Vagina (tissue), 2 donors: ENCODE measurements at regions not wholly inside any gene's neighbourhood (a gene's known extent, or its start where the extent isn't known, plus 50 kb on each side); places are given as distances from the start of the nearest gene placed in this dataset.

ENCODE experiments used
- DNase-seq, 2 donors: peaks; one replicate each; pipeline ENCODE4 v3.0.0-alpha.2; 2017; ENCODE audit errors: extremely low spot score in 2 of 2
- H3K27ac ChIP-seq: fragments of 200-600 bp; sonication (generic); one replicate; pipeline ENCODE4 v1.5.1; 2019
- H3K27me3 ChIP-seq: fragments of 200-600 bp; sonication (generic); one replicate; pipeline ENCODE4 v1.5.1; 2019
- H3K36me3 ChIP-seq, 2 donors: fragments of 200-600 bp; sonication (generic); one replicate each; pipeline ENCODE4 v1.5.1; 2017 to 2019
- H3K4me1 ChIP-seq: fragments of 200-600 bp; sonication (generic); one replicate; pipeline ENCODE4 v1.5.1; 2019
- H3K4me3 ChIP-seq, 2 donors: fragments of 200-600 bp; sonication (generic); 1 replicate in 1 of 2; 2 replicates in 1 of 2; pipeline ENCODE4 v1.5.1; 2016 to 2019
- H3K9me3 ChIP-seq: fragments of 200-600 bp; sonication (generic); one replicate; pipeline ENCODE4 v1.5.1; 2019
- CTCF ChIP-seq, 3 experiments: fragments of 450-650 bp in 2 of 3; fragments of 200-600 bp in 1 of 3; sonication (generic) in 1 of 3; IDR thresholded peaks; one replicate each; pipeline ENCODE4 v1.5.1; 2017 to 2019; ENCODE audit warnings: antibody characterized with exemption in 3 of 3, mild to moderate bottlenecking in 2 of 3, moderate library complexity in 2 of 3
- POLR2A ChIP-seq, 2 donors: fragments of 450-650 bp; IDR thresholded peaks; one replicate each; pipeline ENCODE4 v1.6.1; 2017; ENCODE audit warnings: antibody characterized with exemption in 2 of 2, mild to moderate bottlenecking in 2 of 2, moderate library complexity in 2 of 2
- POLR2AphosphoS5 ChIP-seq, 2 donors: sonication (generic); formaldehyde crosslinking; IDR thresholded peaks; one replicate each; pipeline ENCODE4 v1.9.0; 2017; ENCODE audit warnings: antibody characterized with exemption in 2 of 2, mild to moderate bottlenecking in 2 of 2, low read depth in 1 of 2; ENCODE audit not compliant: insufficient read depth in 1 of 2
- intact Hi-C: fragments of 100-400 bp; cut with DNase I; formaldehyde crosslinking; loops from one replicate; pipeline ENCODE4 v1.15.1; 2023

- Histone ChIP-seq H3K9me3 (no peaks in the 10 kb centered on the region), H3K4me1 (peaks cover 8% of the 10 kb centered on the region), H3K27ac (no peak overlapping the region), H3K36me3 (no peaks in the 10 kb centered on the region), H3K27me3 (no peaks in the 10 kb centered on the region), H3K4me3 (no peak overlapping the region)
- intact Hi-C loops = no loop called here
- no peak for DNase-seq
- TF ChIP-seq CTCF (IDR thresholded peaks at IDR 0.05) (no peak), POLR2AphosphoS5 (IDR thresholded peaks at IDR 0.05; ENCODE audit: insufficient read depth in 1 of 2, low read depth in 1 of 2) (no peak), POLR2A (IDR thresholded peaks at IDR 0.05) (no peak)
These were observed 176.1 kb upstream of the KLF6 start for GRCh38 chr10:3961082-3961481.

DNA sequence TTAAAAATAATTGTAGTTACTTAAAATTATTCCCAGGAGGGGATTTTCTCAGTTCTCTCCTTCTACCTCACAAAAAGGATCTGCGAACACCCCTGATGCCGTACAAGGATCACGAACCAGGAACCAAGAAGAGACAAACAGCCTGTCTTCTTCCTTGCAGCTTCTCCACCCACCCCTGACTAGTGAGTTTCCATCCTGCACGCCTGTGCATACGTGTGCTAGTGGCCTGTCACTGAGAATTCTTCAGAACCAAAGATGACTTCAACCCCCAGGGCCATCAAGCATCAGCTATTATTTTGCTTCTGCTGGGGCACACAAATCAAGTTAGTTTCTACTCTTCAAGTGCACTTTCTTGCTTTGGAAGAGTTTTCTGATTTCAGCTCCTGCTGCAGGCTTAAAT lies 175.5 kb upstream of the KLF6 start:
- H3K4me3 ChIP-seq = no peak overlapping the region
- no peaks in the 10 kb centered on the region for H3K36me3 ChIP-seq
- H3K27ac ChIP-seq = no peak overlapping the region
- intact Hi-C loops = no loop called here
- H3K9me3 ChIP-seq = no peaks in the 10 kb centered on the region
- H3K27me3 ChIP-seq = no peaks in the 10 kb centered on the region
- no peak for DNase-seq
- TF ChIP-seq POLR2A (IDR thresholded peaks at IDR 0.05) (no peak), POLR2AphosphoS5 (IDR thresholded peaks at IDR 0.05; ENCODE audit: insufficient read depth in 1 of 2, low read depth in 1 of 2) (no peak)
- peaks cover 8% of the 10 kb centered on the region for H3K4me1 ChIP-seq

- Histone ChIP-seq H3K36me3 (no peaks in the 10 kb centered on the region), H3K27me3 (no peaks in the 10 kb centered on the region), H3K27ac (no peak overlapping the region), H3K9me3 (no peaks in the 10 kb centered on the region), H3K4me3 (no peak overlapping the region), H3K4me1 (peaks cover 8% of the 10 kb centered on the region)
- no peak for DNase-seq
- TF ChIP-seq CTCF (IDR thresholded peaks at IDR 0.05) (no peak), POLR2A (IDR thresholded peaks at IDR 0.05) (no peak), POLR2AphosphoS5 (IDR thresholded peaks at IDR 0.05; ENCODE audit: insufficient read depth in 1 of 2, low read depth in 1 of 2) (no peak)
- intact Hi-C loops = no loop called here
These were observed 174.6 kb upstream of the KLF6 start for GRCh38 chr10:3959370-3960325.

DNA sequence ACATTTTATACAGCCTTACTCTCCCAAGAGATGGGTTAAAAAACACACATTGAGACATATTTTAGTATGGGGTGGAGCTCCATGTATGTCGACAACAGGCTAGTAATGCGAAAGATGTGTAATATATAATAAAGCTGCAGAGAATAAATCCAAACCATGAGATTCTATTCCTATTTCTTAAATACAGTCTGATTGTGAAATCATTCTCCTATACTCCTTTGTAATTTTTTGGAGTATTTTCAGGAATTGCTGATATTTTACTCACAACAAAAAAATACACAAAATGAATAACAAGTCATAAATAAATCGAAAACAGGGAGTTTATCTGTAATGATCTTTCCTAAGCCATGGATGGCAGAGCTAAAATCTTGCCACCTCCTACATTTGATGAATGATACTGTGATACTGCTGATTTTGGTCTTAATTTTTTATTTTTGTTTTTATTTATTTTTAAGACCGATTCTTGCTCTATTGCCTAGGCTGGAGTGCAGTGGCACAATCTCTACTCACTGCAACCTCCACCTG lies 173.5 kb upstream of the KLF6 start:
- H3K4me1 ChIP-seq = peaks cover 6% of the 10 kb centered on the region
- TF ChIP-seq POLR2A (IDR thresholded peaks at IDR 0.05) = no peak
- TF ChIP-seq POLR2AphosphoS5 (IDR thresholded peaks at IDR 0.05; ENCODE audit: insufficient read depth in 1 of 2, low read depth in 1 of 2) = no peak
- no peak for TF ChIP-seq CTCF (IDR thresholded peaks at IDR 0.05)
- H3K27ac ChIP-seq = no peak overlapping the region
- no peaks in the 10 kb centered on the region for H3K9me3 ChIP-seq
- no peaks in the 10 kb centered on the region for H3K36me3 ChIP-seq
- intact Hi-C loops = no loop called here
- DNase-seq = no peak
- no peaks in the 10 kb centered on the region for H3K27me3 ChIP-seq
- H3K4me3 ChIP-seq = no peak overlapping the region

- intact Hi-C loops = no loop called here
- TF ChIP-seq POLR2A (IDR thresholded peaks at IDR 0.05) (no peak), POLR2AphosphoS5 (IDR thresholded peaks at IDR 0.05; ENCODE audit: insufficient read depth in 1 of 2, low read depth in 1 of 2) (no peak), CTCF (IDR thresholded peaks at IDR 0.05) (no peak)
- Histone ChIP-seq H3K27me3 (no peaks in the 10 kb centered on the region), H3K4me1 (no peaks in the 10 kb centered on the region), H3K9me3 (no peaks in the 10 kb centered on the region), H3K36me3 (no peaks in the 10 kb centered on the region), H3K27ac (no peak overlapping the region), H3K4me3 (no peak overlapping the region)
- DNase-seq = no peak
These were observed 171.1 kb upstream of the KLF6 start for GRCh38 chr10:3955955-3956617.
